Pancreas (tissue), 10 donors: ENCODE measurements at regions not wholly inside any gene's neighbourhood (a gene's known extent, or its start where the extent isn't known, plus 50 kb on each side); places are given as distances from the start of the nearest gene placed in this dataset.
A peak's percentile ranks its signal among the peaks of the same experiment; 100 is the strongest.

Experiments used
- ATAC-seq, 4 donors: fragments of 200-7000 bp; cut with Tn5 transposase; one replicate each; pipeline versions ENCODE4 v1.8.0 to v1.9.1; 2020; ENCODE audit warnings: mild to moderate bottlenecking in 4 of 4, moderate library complexity in 4 of 4
- DNase-seq, 6 donors: peaks; one replicate each; pipeline ENCODE4 v3.0.0-alpha.2; 2020
- FAIRE-seq: peaks from 2 replicates; lab custom pipeline; 2012; peaks lifted over from hg19 to GRCh38; lab: Jason Lieb, UNC
- H3K27ac ChIP-seq, 4 donors: fragments of 200-600 bp; sonication (generic); 1 replicate in 3 of 4; 2 replicates in 1 of 4; pipeline versions ENCODE4 v1.5.0 to v1.8.0; 2020
- H3K27me3 ChIP-seq, 4 donors: fragments of 200-600 bp; one replicate each; pipeline ENCODE4 v1.8.0; 2021
- H3K36me3 ChIP-seq, 3 donors: fragments of 200-600 bp; sonication (generic) in 1 of 3; one replicate each; pipeline versions ENCODE4 v1.5.0 to v1.8.0; 2020 to 2021
- H3K4me1 ChIP-seq, 3 donors: fragments of 200-600 bp; one replicate each; pipeline ENCODE4 v1.8.0; 2021
- H3K4me3 ChIP-seq, 4 donors: fragments of 200-600 bp; sonication (generic) in 2 of 4; one replicate each; pipeline versions ENCODE4 v1.5.0 to v1.8.0; 2020 to 2021
- H3K9me3 ChIP-seq, 4 donors: fragments of 200-600 bp; one replicate each; pipeline ENCODE4 v1.8.0; 2021
- WGBS, 2 donors: extraction: QIAGEN DNeasy Blood & Tissue Kit; methylation state at CpG; one replicate each; pipeline ENCODE4 v1.1.7; 2013; 5-methylcytosine and 5-hydroxymethylcytosine counted together
- intact Hi-C, 3 donors: fragments of 100-400 bp; cut with DNase I; formaldehyde crosslinking; loops; one replicate each; pipeline versions ENCODE4 v1.11.1 to v1.14.2; 2022
- TF ChIP-seq, protein P1 (sequence below), 4 donors: fragments of 200-600 bp; sonication (generic) in 3 of 4; IDR thresholded peaks; one replicate each; pipeline versions ENCODE4 v1.5.0 to v1.8.0; 2021; ENCODE audit warnings: antibody characterized with exemption in 4 of 4
- donor health status: healthy with polysubstance abuse.
- donor health status: DM: no; HTN: no; CAD: no; lungs with moderate emphysema.
- donor health status: DM: no; HTN: no; CAD: no.
- donor health status: control.
- donor health status: control.
- donor health status: Bipolar disorder and iron deficiency.
- donor health status: DM: yes; HTN: yes; CAD: no.
- donor health status: DM: no; HTN: no; CAD: no.
- donor health status: DM: no; HTN: no; CAD: no.
- donor health status: DM: yes; HTN: yes; CAD: no.

DNA sequence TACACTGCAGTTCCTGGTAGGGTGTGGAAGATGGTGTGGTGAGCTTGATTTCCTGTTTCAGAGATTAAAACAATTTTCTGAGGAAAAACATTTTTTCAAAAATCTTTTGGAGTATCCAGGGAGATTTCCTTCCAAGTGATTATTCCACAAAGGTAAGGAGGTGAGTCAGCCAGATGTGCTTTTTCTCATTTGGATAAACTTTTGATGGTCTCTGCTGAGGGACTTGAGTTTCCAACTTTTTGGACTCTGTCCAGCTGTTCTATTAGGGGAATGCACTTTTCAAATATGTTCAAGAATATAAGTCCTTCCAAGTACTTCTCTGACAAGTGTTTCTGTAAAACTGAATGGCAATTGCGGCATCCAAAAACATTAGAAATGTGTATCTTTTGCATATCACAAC lies 628.8 kb upstream of the ADAMTS5 start:
- ATAC-seq (no peak), FAIRE-seq (no peak), DNase-seq (no peak)
- Histone ChIP-seq H3K4me1 (no peaks in the 10 kb centered on the region), H3K27me3 (no peaks in the 10 kb centered on the region), H3K27ac (no peak overlapping the region), H3K36me3 (no peaks in the 10 kb centered on the region), H3K4me3 (no peak overlapping the region), H3K9me3 (no peaks in the 10 kb centered on the region)
- 90 to 91% methylated on average over 1 of the region's 1 CpG for WGBS, 2 donors
- intact Hi-C loops: no loop called here
- TF ChIP-seq, protein P1, sequence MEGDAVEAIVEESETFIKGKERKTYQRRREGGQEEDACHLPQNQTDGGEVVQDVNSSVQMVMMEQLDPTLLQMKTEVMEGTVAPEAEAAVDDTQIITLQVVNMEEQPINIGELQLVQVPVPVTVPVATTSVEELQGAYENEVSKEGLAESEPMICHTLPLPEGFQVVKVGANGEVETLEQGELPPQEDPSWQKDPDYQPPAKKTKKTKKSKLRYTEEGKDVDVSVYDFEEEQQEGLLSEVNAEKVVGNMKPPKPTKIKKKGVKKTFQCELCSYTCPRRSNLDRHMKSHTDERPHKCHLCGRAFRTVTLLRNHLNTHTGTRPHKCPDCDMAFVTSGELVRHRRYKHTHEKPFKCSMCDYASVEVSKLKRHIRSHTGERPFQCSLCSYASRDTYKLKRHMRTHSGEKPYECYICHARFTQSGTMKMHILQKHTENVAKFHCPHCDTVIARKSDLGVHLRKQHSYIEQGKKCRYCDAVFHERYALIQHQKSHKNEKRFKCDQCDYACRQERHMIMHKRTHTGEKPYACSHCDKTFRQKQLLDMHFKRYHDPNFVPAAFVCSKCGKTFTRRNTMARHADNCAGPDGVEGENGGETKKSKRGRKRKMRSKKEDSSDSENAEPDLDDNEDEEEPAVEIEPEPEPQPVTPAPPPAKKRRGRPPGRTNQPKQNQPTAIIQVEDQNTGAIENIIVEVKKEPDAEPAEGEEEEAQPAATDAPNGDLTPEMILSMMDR (IDR thresholded peaks at IDR 0.05): no peak

DNA sequence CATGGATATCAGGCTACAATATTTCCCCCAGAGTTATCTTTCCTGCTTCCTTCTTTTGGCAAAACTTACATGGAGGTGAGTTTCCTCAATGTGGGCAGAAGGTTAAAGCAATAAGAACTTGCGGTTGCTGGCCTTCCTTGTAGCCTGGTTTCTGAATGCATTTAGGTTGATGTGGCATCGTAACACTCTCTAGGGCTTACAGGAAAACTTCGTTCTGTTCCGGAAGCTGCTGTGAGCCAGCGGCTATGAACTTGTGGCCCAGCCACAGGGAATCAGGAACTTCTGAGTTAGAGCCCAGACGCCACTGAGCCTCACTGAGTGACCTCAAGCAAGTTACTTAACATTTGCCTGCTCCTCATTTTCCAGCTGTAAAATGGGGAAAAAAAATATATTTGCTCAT lies 623.4 kb upstream of the ADAMTS5 start:
- intact Hi-C loops: no loop called here
- ATAC-seq (peak in 1 of 4 donors; percentile 23), FAIRE-seq (no peak), DNase-seq (no peak)
- H3K27ac ChIP-seq: no peak overlapping the region
- TF ChIP-seq, protein P1 (IDR thresholded peaks at IDR 0.05): no peak
- no peaks in the 10 kb centered on the region for H3K36me3 ChIP-seq
- no peaks in the 10 kb centered on the region for H3K4me1 ChIP-seq
- H3K27me3 ChIP-seq: no peaks in the 10 kb centered on the region
- WGBS, 2 donors: 76 to 79% methylated on average over 6 of the region's 6 CpGs
- no peak overlapping the region for H3K4me3 ChIP-seq
- no peaks in the 10 kb centered on the region for H3K9me3 ChIP-seq

DNA sequence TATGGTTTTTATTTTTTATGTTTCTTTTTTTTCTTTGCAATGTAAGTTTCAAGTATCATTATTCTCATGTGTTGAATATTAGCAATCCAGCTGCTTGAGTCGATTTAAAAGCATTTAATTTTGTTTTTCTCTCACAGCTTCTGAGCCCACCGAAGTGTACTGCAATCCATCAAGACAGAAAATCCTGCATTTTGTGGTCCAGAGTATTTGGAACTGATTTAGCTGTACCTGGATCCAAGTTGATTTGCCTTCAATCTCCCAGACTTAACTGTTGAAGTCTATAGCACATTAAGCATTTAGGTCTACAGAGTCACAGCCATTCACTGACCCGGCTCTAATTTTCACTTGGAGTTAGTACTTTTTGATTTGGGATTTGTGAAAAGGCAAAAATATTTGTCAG lies 622.9 kb upstream of the ADAMTS5 start:
- H3K27ac ChIP-seq: no peak overlapping the region
- no peaks in the 10 kb centered on the region for H3K9me3 ChIP-seq
- H3K27me3 ChIP-seq: no peaks in the 10 kb centered on the region
- FAIRE-seq (no peak), DNase-seq (no peak), ATAC-seq (no peak)
- intact Hi-C loops: no loop called here
- H3K4me1 ChIP-seq: no peaks in the 10 kb centered on the region
- TF ChIP-seq, protein P1 (IDR thresholded peaks at IDR 0.05): no peak
- WGBS, 2 donors: 72 to 85% methylated on average over 3 of the region's 3 CpGs
- no peaks in the 10 kb centered on the region for H3K36me3 ChIP-seq
- H3K4me3 ChIP-seq: no peak overlapping the region

DNA sequence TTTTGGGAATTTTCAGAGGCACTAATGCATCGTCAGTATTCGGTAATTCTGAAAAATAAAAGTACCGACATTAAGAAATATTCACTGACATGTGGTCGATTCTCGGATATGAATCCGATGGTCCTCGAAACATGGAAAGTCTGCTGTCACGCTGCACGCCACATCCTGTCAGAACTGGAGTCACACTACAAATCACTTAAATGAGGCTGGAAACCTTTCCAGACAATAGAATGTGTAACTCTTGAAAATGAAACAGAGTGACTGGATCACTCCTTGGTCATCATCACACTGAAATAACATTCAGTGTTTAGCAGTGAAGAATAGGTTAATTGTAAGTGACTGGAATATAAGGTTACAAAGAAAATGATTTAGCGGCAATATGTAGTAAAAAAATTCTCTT lies 620.1 kb upstream of the ADAMTS5 start:
- Histone ChIP-seq H3K27me3 (no peaks in the 10 kb centered on the region), H3K4me3 (no peak overlapping the region), H3K27ac (no peak overlapping the region), H3K9me3 (no peaks in the 10 kb centered on the region), H3K4me1 (no peaks in the 10 kb centered on the region), H3K36me3 (no peaks in the 10 kb centered on the region)
- no peak for ATAC-seq
- intact Hi-C loops: no loop called here
- FAIRE-seq: no peak
- TF ChIP-seq, protein P1 (IDR thresholded peaks at IDR 0.05): no peak
- 87 to 93% methylated on average over 10 of the region's 10 CpGs for WGBS, 2 donors
- no peak for DNase-seq

DNA sequence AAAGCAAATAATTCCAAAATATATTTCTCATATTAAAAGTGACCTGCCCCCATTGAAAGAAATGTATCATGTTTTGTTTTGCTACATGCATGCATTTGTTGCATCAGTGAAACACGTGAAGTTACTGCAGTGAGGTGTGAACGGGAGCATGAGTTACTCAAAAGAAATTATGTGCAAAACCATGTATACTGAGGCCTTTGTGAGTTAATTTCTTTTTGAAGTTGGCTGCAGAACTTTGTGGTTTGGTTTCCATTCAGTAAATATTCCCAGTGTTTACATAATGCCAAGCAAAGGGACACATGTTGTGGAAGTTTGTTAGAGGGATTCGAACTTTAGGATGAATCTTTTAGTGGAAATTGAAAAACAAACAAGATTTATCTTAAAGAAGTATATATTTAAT lies 619.4 kb upstream of the ADAMTS5 start:
- Histone ChIP-seq H3K4me1 (no peaks in the 10 kb centered on the region), H3K27me3 (no peaks in the 10 kb centered on the region), H3K9me3 (no peaks in the 10 kb centered on the region), H3K27ac (no peak overlapping the region), H3K36me3 (no peaks in the 10 kb centered on the region), H3K4me3 (no peak overlapping the region)
- FAIRE-seq (no peak), DNase-seq (no peak), ATAC-seq (no peak)
- 54 to 63% methylated on average over 3 of the region's 3 CpGs for WGBS, 2 donors
- intact Hi-C loops: no loop called here
- TF ChIP-seq, protein P1 (IDR thresholded peaks at IDR 0.05): no peak
